ENCODE measurements at regions not wholly inside any gene's neighbourhood (a gene's known extent, or its start where the extent isn't known, plus 50 kb on each side); places are given as distances from the start of the nearest gene placed in this dataset.
A peak's percentile ranks its signal among the peaks of the same experiment; 100 is the strongest.

- TF ChIP-seq CTCF (IDR thresholded peaks at IDR 0.05) (peak in 11 of 12 donors; percentile 26 to 66 (median 56)), POLR2A (IDR thresholded peaks at IDR 0.05) (no peak)
- H3K36me3 ChIP-seq: no peaks in the 10 kb centered on the region
- H3K4me1 ChIP-seq: peaks cover 3 to 40% (median 17%) of the 10 kb centered on the region in 12 donors
- peak in 4 of 5 donors; percentile 33 to 63 (median 52) for DNase-seq
- H3K27me3 ChIP-seq: no peaks in the 10 kb centered on the region
- intact Hi-C loops (cut with DNase I): loop anchor here in 6 of 10 donors (5.0 to 10.0 kb wide), 5 partner anchors 60 to 238 kb away; partner anchors contain the start of gene JADE1 (in 3 of the 6)
- H3K27ac ChIP-seq: no peak overlapping the region
- WGBS, 4 donors: 38 to 45% (median 41%) methylated on average over 3 of the region's 3 CpGs
- no peaks in the 10 kb centered on the region for H3K9me3 ChIP-seq
- peak; percentile 25 to 62 (median 60) for ATAC-seq
- H3K4me3 ChIP-seq: no peak overlapping the region
Observed at GRCh38 chr4:128574706-128575105, 234.8 kb upstream of the JADE1 start.

- no peaks in the 10 kb centered on the region for H3K9me3 ChIP-seq
- intact Hi-C loops (cut with DNase I): loop anchor here in 6 of 10 donors (5.0 to 10.0 kb wide), 5 partner anchors 61 to 238 kb away; partner anchors contain the start of gene JADE1 (in 3 of the 6)
- H3K27ac ChIP-seq: peak overlapping the region in 9 of 12 donors; percentile 1 to 65 (median 17)
- DNase-seq (no peak), ATAC-seq (peak in 2 of 4 donors; percentile 37 to 49)
- TF ChIP-seq POLR2A (IDR thresholded peaks at IDR 0.05) (no peak), CTCF (IDR thresholded peaks at IDR 0.05) (no peak)
- H3K36me3 ChIP-seq: no peaks in the 10 kb centered on the region
- H3K4me1 ChIP-seq: peaks cover 3 to 40% (median 17%) of the 10 kb centered on the region in 12 donors
- WGBS, 4 donors: 44 to 50% (median 48%) methylated on average over 4 of the region's 4 CpGs
- H3K27me3 ChIP-seq: no peaks in the 10 kb centered on the region
- no peak overlapping the region for H3K4me3 ChIP-seq
Observed at GRCh38 chr4:128573781-128574508, 235.6 kb upstream of the JADE1 start.

GRCh38 chr4:128572778-128573241 is 236.7 kb upstream of the JADE1 start:
- Histone ChIP-seq H3K4me1 (peaks cover 3 to 40% (median 17%) of the 10 kb centered on the region in 12 donors), H3K4me3 (no peak overlapping the region), H3K27ac (peak overlapping the region in 9 of 12 donors; percentile 4 to 80 (median 35)), H3K27me3 (no peaks in the 10 kb centered on the region), H3K9me3 (no peaks in the 10 kb centered on the region), H3K36me3 (no peaks in the 10 kb centered on the region)
- no peak for ATAC-seq
- intact Hi-C loops (cut with DNase I): loop anchor here in 6 of 10 donors (5.0 to 10.0 kb wide), 5 partner anchors 62 to 239 kb away; partner anchors contain the start of gene JADE1 (in 3 of the 6)
- WGBS, 4 donors: 93 to 97% (median 94%) methylated on average over 3 of the region's 3 CpGs
- no peak for DNase-seq
- TF ChIP-seq CTCF (IDR thresholded peaks at IDR 0.05): no peak
- TF ChIP-seq POLR2A (IDR thresholded peaks at IDR 0.05): no peak

GRCh38 chr4:128571747-128572146 is 237.8 kb upstream of the JADE1 start:
- H3K36me3 ChIP-seq: no peaks in the 10 kb centered on the region
- peak overlapping the region in 10 of 12 donors; percentile 7 to 80 (median 55) for H3K27ac ChIP-seq
- no peaks in the 10 kb centered on the region for H3K27me3 ChIP-seq
- TF ChIP-seq CTCF (IDR thresholded peaks at IDR 0.05): no peak
- TF ChIP-seq POLR2A (IDR thresholded peaks at IDR 0.05): no peak
- H3K4me1 ChIP-seq: peaks cover 3 to 40% (median 17%) of the 10 kb centered on the region in 12 donors
- H3K4me3 ChIP-seq: no peak overlapping the region
- intact Hi-C loops (cut with DNase I): loop anchor here in 6 of 10 donors (5.0 to 10.0 kb wide), 5 partner anchors 63 to 241 kb away; partner anchors contain the start of gene JADE1 (in 3 of the 6)
- DNase-seq (peak in 4 of 5 donors; percentile 27 to 73 (median 42)), ATAC-seq (peak; percentile 81 to 90 (median 88))
- H3K9me3 ChIP-seq: no peaks in the 10 kb centered on the region

Measured in heart left ventricle (tissue), 16 donors.